Stimulated activated CD8-positive, alpha-beta memory T cell treated with anti-CD3 and anti-CD28 coated beads, Interleukin-4, amount 100 ng/mL, for 48 hours (primary cell): ENCODE measurements at regions not wholly inside any gene's neighbourhood (a gene's known extent, or its start where the extent isn't known, plus 50 kb on each side); places are given as distances from the start of the nearest gene placed in this dataset.

Source experiments
- DNase-seq: peaks from one replicate; pipeline ENCODE4 v3.0.0-alpha.2; 2020

DNA sequence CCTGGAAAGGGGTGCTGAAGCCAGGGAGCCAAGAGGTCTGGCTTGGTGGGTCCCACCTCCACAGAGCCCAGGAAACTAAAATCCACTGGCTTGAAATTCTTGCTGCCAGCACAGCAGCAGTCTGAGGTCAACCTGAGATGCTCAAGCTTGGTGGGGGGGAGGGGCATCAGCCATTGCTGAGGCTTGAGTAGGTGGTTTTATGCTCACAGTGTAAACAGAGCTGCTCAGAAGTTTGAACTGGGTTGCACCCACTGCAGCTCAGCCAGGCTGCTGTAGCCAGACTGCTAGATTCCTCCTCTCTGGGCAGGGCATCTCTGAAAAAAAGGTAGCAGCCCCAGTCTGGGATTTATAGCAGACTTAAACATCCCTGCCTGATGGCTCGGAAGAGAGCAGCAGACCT, 55.5 kb upstream of the FBXL17 start:
- no peak for DNase-seq

DNA sequence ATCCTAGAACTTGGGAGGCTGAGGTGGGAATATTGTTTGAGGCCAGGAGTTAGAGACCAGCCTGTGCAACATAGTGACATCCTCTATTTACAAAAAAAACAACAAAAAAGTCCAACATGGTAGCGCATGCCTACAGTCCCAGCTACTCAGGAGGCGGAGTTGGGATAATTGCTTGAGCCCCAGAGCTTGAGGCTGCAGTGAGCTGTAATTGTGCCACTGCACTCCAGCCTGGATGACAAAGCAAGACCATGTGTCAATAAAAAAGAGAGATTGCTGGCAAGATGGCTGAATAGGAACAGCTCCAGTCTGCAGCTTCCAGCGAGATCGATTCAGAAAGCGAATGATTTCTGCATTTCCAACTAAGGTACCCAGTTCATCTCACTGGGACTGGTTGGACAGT, 54.8 kb upstream of the FBXL17 start:
- no peak for DNase-seq

DNA sequence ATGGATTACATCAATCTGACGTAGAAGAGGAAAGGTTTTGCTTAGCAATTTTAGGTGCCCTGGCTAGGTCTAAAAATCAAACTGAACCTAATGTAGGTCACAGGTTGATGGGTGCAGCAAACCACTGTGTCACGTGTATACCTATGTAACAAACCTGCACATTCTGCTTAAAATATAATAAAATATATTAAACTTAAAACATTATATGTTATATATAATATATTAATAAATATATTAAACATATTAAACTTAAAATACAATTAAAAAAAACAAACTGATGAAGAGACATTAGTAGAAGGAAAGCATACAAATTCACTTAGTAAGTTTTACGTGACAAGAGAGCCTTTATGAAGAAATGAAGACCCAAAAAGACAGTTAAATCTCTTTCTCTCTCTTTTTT, 51.7 kb upstream of the FBXL17 start:
- DNase-seq = no peak

DNA sequence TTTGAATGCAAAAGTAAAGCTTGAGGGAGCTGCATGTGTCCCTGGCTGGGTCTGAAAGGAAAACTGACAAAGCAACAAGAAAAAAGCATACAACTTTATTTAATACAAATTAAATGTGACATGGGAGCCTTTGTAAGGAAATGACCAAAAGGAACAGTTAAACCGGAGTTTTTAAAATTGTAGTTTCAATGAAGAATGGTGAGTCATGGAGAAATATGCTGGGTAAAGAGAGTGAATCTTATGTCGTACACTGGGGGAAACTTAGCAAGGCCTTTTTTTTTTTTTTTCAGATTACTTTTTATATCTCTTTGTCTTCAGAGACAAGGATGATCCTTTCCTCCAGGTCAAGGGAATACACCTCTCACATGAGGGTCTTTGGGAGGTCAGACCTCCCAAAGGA, 50.1 kb upstream of the FBXL17 start:
- DNase-seq = no peak
